HEK293 (cell line): ENCODE measurements at regions not wholly inside any gene's neighbourhood (a gene's known extent, or its start where the extent isn't known, plus 50 kb on each side); places are given as distances from the start of the nearest gene placed in this dataset.

Experiments used
- CTCF ChIA-PET: fragments of 350-600 bp; formaldehyde crosslinking; extraction: SDS; loops from one replicate; lab custom pipeline; 2021; ENCODE audit warnings: antibody characterized with exemption; lab: Yijun Ruan, JAX
- POLR2A ChIA-PET: fragments of 300-600 bp; formaldehyde crosslinking; extraction: SDS; loops from one replicate; lab custom pipeline; 2020; ENCODE audit warnings: antibody characterized with exemption, inconsistent platforms; lab: Yijun Ruan, JAX
- H3K27ac ChIP-seq: fragments of 200-500 bp; sonication (Bioruptor generic); 2 replicates; pipeline ENCODE4 v1.5.1; 2014; ENCODE audit warnings: low read depth, low read length, control low read depth, inconsistent platforms; ENCODE audit errors: extremely low read depth
- H3K36me3 ChIP-seq, 2 experiments: fragments of 200-500 bp in 1 of 2; sonication (Bioruptor generic) in 1 of 2; 1 replicate in 1 of 2; 2 replicates in 1 of 2; pipeline ENCODE4 v1.5.1; 2014 to 2017; ENCODE audit warnings: inconsistent platforms in 2 of 2, low read length in 2 of 2; ENCODE audit not compliant: control insufficient read depth in 2 of 2, insufficient read depth in 1 of 2
- H3K4me1 ChIP-seq: fragments of 200-500 bp; sonication (Bioruptor generic); 2 replicates; pipeline ENCODE4 v1.5.1; 2014; ENCODE audit warnings: mild to moderate bottlenecking, low read length, inconsistent platforms; ENCODE audit not compliant: control insufficient read depth, insufficient read depth
- H3K4me3 ChIP-seq: 2 replicates; pipeline ENCODE4 v1.5.1; 2011; ENCODE audit warnings: low read depth, mild to moderate bottlenecking, control low read depth, low read length, moderate library complexity
- H3K9me3 ChIP-seq: fragments of 200-500 bp; sonication (Bioruptor generic); 2 replicates; pipeline ENCODE4 v1.5.1; 2014; ENCODE audit warnings: low read depth, low read length, inconsistent platforms; ENCODE audit not compliant: control insufficient read depth, insufficient read depth
- GFI1B ChIP-seq: fragments of 450-650 bp; formaldehyde crosslinking; IDR thresholded peaks from 2 replicates; pipeline ENCODE4 v1.5.1; 2016; ENCODE audit warnings: missing biosample characterization, missing genetic modification characterization
- KLF10 ChIP-seq: fragments of 450-650 bp; IDR thresholded peaks from 2 replicates; pipeline ENCODE4 v1.5.1; 2018; ENCODE audit warnings: missing biosample characterization, mild to moderate bottlenecking, missing genetic modification characterization
- MZF1 ChIP-seq: fragments of 450-650 bp; formaldehyde crosslinking; IDR thresholded peaks from 2 replicates; pipeline ENCODE4 v1.5.1; 2017; ENCODE audit warnings: missing biosample characterization, missing genetic modification characterization, borderline replicate concordance
- PRDM6 ChIP-seq: fragments of 450-650 bp; formaldehyde crosslinking; IDR thresholded peaks from 2 replicates; pipeline ENCODE4 v1.5.1; 2017; ENCODE audit warnings: missing biosample characterization, missing genetic modification characterization
- TCF7L2 ChIP-seq: IDR thresholded peaks from 2 replicates; pipeline ENCODE4 v1.6.1; 2011; ENCODE audit warnings: low read depth, mild to moderate bottlenecking, inconsistent platforms, low read length, moderate library complexity, borderline replicate concordance
- TRIM28 ChIP-seq: IDR thresholded peaks from 2 replicates; pipeline ENCODE4 v1.6.1; 2011; ENCODE audit warnings: low read length, control low read depth, borderline replicate concordance
- ZNF18 ChIP-seq: fragments of 450-650 bp; formaldehyde crosslinking; IDR thresholded peaks from 2 replicates; pipeline ENCODE4 v1.5.1; 2016; ENCODE audit warnings: missing biosample characterization, missing genetic modification characterization
- ZNF211 ChIP-seq: fragments of 450-650 bp; formaldehyde crosslinking; IDR thresholded peaks from 2 replicates; pipeline ENCODE4 v1.5.1; 2016; ENCODE audit warnings: low read depth, missing biosample characterization, missing genetic modification characterization
- ZNF311 ChIP-seq: fragments of 450-650 bp; formaldehyde crosslinking; IDR thresholded peaks from 2 replicates; pipeline ENCODE4 v1.5.1; 2017; ENCODE audit warnings: missing biosample characterization, missing genetic modification characterization, borderline replicate concordance
- ZNF341 ChIP-seq: fragments of 450-650 bp; formaldehyde crosslinking; IDR thresholded peaks from 2 replicates; pipeline ENCODE4; 2016; ENCODE audit warnings: low read depth, missing biosample characterization, missing genetic modification characterization
- ZNF449 ChIP-seq: fragments of 450-650 bp; formaldehyde crosslinking; IDR thresholded peaks from 2 replicates; pipeline ENCODE4 v1.5.1; 2017; ENCODE audit warnings: missing biosample characterization, mild to moderate bottlenecking, missing genetic modification characterization, moderate library complexity
- ZNF704 ChIP-seq: fragments of 450-650 bp; formaldehyde crosslinking; IDR thresholded peaks from 2 replicates; pipeline ENCODE4 v1.5.1; 2016; ENCODE audit warnings: missing biosample characterization, missing genetic modification characterization
- ZNF792 ChIP-seq: fragments of 450-650 bp; formaldehyde crosslinking; IDR thresholded peaks from 2 replicates; pipeline ENCODE4 v1.5.1; 2016; ENCODE audit warnings: missing biosample characterization, missing genetic modification characterization
- TF ChIP-seq, protein P1 (sequence below): fragments of 450-650 bp; formaldehyde crosslinking; IDR thresholded peaks from 2 replicates; pipeline ENCODE4 v1.5.1; 2016; ENCODE audit warnings: missing biosample characterization, missing genetic modification characterization, borderline replicate concordance
- TF ChIP-seq, protein P2 (sequence below): fragments of 450-650 bp; IDR thresholded peaks from 2 replicates; pipeline ENCODE4 v1.5.1; 2018; ENCODE audit warnings: missing biosample characterization, missing genetic modification characterization
- TF ChIP-seq, protein P3 (sequence below): fragments of 450-650 bp; formaldehyde crosslinking; IDR thresholded peaks from 2 replicates; pipeline ENCODE4 v1.5.1; 2016; ENCODE audit warnings: missing biosample characterization, missing genetic modification characterization, low read depth

DNA sequence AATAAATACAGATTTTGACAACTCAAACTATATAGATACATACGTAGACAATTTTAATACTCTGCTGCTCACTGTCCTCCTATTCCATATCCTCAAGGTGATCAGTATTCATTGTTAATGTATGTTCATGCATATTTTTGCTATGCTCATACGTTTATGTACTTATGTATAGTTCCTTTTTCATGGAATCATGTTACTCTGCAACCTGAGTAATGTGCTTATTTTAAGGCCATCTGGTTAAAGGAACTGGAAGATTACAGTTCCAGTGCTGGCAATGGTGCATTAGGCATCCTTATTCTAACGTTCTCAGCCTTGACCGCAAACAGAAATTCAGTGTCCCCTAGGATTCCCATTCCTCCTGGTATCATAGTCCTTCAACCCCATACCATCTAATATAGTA lies 385.0 kb upstream of the TNP1 start:
- H3K27ac ChIP-seq: no peak overlapping the region
- H3K36me3 ChIP-seq: no peaks in the 10 kb centered on the region
- no peak overlapping the region for H3K4me3 ChIP-seq
- POLR2A ChIA-PET: no interaction called here
- TF ChIP-seq KLF10 (tag by site-specific recombination) (no peak), ZNF449 (tag by site-specific recombination) (no peak), ZNF211 (tag by site-specific recombination) (no peak), GFI1B (tag by site-specific recombination) (no peak), ZNF311 (tag by site-specific recombination) (no peak), ZNF704 (tag by site-specific recombination) (no peak), ZNF792 (no peak), TRIM28 (no peak), TCF7L2 (no peak), ZNF18 (no peak), PRDM6 (no peak), ZNF341 (no peak), MZF1 (tag by site-specific recombination) (no peak)
- TF ChIP-seq, protein P1, sequence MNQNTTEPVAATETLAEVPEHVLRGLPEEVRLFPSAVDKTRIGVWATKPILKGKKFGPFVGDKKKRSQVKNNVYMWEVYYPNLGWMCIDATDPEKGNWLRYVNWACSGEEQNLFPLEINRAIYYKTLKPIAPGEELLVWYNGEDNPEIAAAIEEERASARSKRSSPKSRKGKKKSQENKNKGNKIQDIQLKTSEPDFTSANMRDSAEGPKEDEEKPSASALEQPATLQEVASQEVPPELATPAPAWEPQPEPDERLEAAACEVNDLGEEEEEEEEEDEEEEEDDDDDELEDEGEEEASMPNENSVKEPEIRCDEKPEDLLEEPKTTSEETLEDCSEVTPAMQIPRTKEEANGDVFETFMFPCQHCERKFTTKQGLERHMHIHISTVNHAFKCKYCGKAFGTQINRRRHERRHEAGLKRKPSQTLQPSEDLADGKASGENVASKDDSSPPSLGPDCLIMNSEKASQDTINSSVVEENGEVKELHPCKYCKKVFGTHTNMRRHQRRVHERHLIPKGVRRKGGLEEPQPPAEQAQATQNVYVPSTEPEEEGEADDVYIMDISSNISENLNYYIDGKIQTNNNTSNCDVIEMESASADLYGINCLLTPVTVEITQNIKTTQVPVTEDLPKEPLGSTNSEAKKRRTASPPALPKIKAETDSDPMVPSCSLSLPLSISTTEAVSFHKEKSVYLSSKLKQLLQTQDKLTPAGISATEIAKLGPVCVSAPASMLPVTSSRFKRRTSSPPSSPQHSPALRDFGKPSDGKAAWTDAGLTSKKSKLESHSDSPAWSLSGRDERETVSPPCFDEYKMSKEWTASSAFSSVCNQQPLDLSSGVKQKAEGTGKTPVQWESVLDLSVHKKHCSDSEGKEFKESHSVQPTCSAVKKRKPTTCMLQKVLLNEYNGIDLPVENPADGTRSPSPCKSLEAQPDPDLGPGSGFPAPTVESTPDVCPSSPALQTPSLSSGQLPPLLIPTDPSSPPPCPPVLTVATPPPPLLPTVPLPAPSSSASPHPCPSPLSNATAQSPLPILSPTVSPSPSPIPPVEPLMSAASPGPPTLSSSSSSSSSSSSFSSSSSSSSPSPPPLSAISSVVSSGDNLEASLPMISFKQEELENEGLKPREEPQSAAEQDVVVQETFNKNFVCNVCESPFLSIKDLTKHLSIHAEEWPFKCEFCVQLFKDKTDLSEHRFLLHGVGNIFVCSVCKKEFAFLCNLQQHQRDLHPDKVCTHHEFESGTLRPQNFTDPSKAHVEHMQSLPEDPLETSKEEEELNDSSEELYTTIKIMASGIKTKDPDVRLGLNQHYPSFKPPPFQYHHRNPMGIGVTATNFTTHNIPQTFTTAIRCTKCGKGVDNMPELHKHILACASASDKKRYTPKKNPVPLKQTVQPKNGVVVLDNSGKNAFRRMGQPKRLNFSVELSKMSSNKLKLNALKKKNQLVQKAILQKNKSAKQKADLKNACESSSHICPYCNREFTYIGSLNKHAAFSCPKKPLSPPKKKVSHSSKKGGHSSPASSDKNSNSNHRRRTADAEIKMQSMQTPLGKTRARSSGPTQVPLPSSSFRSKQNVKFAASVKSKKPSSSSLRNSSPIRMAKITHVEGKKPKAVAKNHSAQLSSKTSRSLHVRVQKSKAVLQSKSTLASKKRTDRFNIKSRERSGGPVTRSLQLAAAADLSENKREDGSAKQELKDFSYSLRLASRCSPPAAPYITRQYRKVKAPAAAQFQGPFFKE (tag by site-specific recombination): no peak
- TF ChIP-seq, protein P2, sequence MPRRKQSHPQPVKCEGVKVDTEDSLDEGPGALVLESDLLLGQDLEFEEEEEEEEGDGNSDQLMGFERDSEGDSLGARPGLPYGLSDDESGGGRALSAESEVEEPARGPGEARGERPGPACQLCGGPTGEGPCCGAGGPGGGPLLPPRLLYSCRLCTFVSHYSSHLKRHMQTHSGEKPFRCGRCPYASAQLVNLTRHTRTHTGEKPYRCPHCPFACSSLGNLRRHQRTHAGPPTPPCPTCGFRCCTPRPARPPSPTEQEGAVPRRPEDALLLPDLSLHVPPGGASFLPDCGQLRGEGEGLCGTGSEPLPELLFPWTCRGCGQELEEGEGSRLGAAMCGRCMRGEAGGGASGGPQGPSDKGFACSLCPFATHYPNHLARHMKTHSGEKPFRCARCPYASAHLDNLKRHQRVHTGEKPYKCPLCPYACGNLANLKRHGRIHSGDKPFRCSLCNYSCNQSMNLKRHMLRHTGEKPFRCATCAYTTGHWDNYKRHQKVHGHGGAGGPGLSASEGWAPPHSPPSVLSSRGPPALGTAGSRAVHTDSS (tag by site-specific recombination): no peak
- TF ChIP-seq, protein P3, sequence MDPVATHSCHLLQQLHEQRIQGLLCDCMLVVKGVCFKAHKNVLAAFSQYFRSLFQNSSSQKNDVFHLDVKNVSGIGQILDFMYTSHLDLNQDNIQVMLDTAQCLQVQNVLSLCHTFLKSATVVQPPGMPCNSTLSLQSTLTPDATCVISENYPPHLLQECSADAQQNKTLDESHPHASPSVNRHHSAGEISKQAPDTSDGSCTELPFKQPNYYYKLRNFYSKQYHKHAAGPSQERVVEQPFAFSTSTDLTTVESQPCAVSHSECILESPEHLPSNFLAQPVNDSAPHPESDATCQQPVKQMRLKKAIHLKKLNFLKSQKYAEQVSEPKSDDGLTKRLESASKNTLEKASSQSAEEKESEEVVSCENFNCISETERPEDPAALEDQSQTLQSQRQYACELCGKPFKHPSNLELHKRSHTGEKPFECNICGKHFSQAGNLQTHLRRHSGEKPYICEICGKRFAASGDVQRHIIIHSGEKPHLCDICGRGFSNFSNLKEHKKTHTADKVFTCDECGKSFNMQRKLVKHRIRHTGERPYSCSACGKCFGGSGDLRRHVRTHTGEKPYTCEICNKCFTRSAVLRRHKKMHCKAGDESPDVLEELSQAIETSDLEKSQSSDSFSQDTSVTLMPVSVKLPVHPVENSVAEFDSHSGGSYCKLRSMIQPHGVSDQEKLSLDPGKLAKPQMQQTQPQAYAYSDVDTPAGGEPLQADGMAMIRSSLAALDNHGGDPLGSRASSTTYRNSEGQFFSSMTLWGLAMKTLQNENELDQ (tag by site-specific recombination): no peak
- TF ChIP-seq, all 188 proteins: peak for 0
- CTCF ChIA-PET: no interaction called here
- Histone ChIP-seq H3K4me1 (peaks cover 13% of the 10 kb centered on the region), H3K9me3 (no peaks in the 10 kb centered on the region)
